HG03520 (cell line): ENCODE measurements at regions not wholly inside any gene's neighbourhood (a gene's known extent, or its start where the extent isn't known, plus 50 kb on each side); places are given as distances from the start of the nearest gene placed in this dataset.
"Not testable (repeated sequence)": the region's sequence is repeated elsewhere in the genome, so short reads cannot be mapped to it uniquely, and the experiment has no call there.

ENCODE experiments used
- ATAC-seq: cut with Tn5 transposase; IDR thresholded peaks from one replicate; pipeline ENCODE4 v1.9.1; 2021; ENCODE audit warnings: mild to moderate bottlenecking, moderate library complexity; ENCODE audit not compliant: unreplicated experiment

DNA sequence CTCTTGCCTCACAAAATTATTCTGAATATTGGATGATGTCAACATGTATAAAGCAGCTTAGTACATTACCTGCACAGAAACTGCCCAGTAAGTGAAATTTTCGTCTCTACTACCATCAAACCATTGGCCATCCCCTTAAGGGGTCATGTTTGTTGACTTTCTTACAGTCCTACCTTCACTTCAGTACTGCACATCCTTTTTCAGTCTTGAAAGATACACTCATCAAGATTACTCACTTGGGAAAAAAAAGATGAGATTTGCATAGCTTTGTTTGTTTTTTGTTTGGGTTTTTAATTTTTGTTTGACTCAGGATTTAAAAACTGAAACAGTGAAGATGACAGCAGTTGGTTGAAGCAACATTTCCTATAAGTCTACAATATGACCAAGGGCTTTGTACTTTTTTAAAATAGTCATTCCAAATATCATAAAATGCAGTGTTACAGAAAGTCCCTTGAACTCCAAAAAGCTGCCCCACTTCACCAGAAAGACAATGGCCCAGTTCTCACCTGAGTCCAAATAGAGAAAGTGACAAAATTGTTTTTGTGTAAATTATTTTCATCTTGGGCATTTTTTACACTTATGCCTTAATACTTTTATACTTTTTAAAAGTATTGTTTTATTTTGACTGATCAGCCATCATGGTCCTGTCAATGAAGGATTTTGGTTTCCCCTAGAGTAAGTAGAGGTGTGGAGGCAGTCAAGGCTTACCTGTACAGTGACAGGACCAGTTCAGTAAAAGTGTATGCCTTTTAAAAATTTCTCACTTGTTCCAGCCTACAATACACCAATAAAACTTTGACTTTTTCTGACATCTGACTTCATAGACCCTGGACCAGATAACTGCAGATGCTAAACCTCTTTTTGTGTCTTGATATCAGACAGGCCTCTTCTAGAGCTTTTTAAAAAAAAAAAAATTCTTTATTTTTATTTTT lies 59.7 kb upstream of the EDA2R start:
- ATAC-seq = no peak

DNA sequence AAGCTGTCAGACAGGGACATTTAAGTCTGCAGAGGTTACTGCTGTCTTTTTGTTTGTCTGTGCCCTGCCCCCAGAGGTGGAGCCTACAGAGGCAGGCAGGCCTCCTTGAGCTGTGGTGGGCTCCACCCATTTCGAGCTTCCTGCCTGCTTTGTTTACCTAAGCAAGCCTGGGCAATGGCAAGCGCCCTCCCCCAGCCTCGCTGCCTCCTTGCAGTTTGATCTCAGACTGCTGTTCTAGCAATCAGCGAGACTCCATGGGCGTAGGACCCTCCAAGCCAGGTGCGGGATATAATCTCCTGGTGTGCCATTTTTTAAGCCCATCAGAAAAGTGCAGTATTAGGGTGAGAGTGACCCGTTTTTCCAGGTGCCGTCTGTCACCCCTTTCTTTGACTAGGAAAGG lies 53.6 kb upstream of the EDA2R start:
- not testable (repeated sequence) for ATAC-seq
